Thoracic aorta (tissue), 2 donors: ENCODE measurements at regions not wholly inside any gene's neighbourhood (a gene's known extent, or its start where the extent isn't known, plus 50 kb on each side); places are given as distances from the start of the nearest gene placed in this dataset.

Experiments
- ATAC-seq: fragments of 150-250 bp; one replicate; pipeline ENCODE4 v1.8.0; 2017; ENCODE audit warnings: low read depth; ENCODE audit not compliant: insufficient number of reproducible peaks, low FRiP score
- DNase-seq: peaks from one replicate; pipeline ENCODE4 v3.0.0-alpha.2; 2020; ENCODE audit warnings: low spot score
- H3K27ac ChIP-seq, 2 donors: fragments of 200-600 bp; sonication (generic); 1 replicate in 1 of 2; 2 replicates in 1 of 2; pipeline ENCODE4 v1.5.1; 2016; ENCODE audit warnings: mild to moderate bottlenecking in 2 of 2, moderate library complexity in 2 of 2
- H3K27me3 ChIP-seq: fragments of 200-600 bp; sonication (generic); replicated peaks from 2 replicates; pipeline ENCODE4 v1.6.0; 2016; ENCODE audit warnings: mild to moderate bottlenecking; ENCODE audit not compliant: insufficient read depth
- H3K36me3 ChIP-seq: fragments of 200-600 bp; sonication (generic); one replicate; pipeline ENCODE4 v1.5.1; 2016
- H3K4me1 ChIP-seq, 2 donors: fragments of 200-600 bp; sonication (generic); 1 replicate in 1 of 2; 2 replicates in 1 of 2; pipeline versions ENCODE4 v1.5.1 to v1.6.0; 2016; ENCODE audit warnings: low read depth in 2 of 2, mild to moderate bottlenecking in 1 of 2; ENCODE audit not compliant: control insufficient read depth in 1 of 2
- H3K4me3 ChIP-seq: fragments of 200-600 bp; sonication (generic); 2 replicates; pipeline ENCODE4 v1.5.1; 2016; ENCODE audit warnings: mild to moderate bottlenecking
- H3K9me3 ChIP-seq: fragments of 200-600 bp; sonication (generic); 2 replicates; pipeline ENCODE4 v1.5.1; 2016
- TF ChIP-seq, protein P1 (sequence below): fragments of 200-600 bp; sonication (generic); IDR thresholded peaks from one replicate; pipeline ENCODE4 v1.5.1; 2019; ENCODE audit warnings: antibody characterized with exemption

DNA sequence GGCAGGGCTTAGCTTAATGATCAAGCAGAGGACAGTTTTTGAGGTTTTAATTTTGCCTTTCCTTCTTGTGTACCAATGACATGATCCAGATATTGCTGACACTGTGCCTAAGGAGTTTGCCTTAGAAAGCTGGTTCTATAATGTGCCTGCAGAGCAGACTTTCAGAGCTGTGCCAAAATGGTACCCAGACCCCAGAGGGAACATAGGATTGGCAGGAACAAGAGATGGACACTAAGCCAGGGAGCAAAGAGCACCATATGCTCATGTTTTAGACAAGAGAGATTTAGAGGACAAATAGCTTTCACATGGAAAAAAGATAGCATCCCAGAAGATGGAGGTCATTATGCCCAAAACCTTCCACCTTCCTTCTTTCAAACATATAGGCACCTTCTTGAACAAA, 1241.5 kb upstream of the SPRY2 start:
- ATAC-seq, result no peak
- Histone ChIP-seq H3K9me3 (no peaks in the 10 kb centered on the region), H3K4me1 (peaks cover 0 to 5% of the 10 kb centered on the region in 2 donors), H3K27ac (no peak overlapping the region), H3K4me3 (no peak overlapping the region), H3K27me3 (no peaks in the 10 kb centered on the region), H3K36me3 (no peaks in the 10 kb centered on the region)
- DNase-seq, result no peak
- TF ChIP-seq, protein P1, sequence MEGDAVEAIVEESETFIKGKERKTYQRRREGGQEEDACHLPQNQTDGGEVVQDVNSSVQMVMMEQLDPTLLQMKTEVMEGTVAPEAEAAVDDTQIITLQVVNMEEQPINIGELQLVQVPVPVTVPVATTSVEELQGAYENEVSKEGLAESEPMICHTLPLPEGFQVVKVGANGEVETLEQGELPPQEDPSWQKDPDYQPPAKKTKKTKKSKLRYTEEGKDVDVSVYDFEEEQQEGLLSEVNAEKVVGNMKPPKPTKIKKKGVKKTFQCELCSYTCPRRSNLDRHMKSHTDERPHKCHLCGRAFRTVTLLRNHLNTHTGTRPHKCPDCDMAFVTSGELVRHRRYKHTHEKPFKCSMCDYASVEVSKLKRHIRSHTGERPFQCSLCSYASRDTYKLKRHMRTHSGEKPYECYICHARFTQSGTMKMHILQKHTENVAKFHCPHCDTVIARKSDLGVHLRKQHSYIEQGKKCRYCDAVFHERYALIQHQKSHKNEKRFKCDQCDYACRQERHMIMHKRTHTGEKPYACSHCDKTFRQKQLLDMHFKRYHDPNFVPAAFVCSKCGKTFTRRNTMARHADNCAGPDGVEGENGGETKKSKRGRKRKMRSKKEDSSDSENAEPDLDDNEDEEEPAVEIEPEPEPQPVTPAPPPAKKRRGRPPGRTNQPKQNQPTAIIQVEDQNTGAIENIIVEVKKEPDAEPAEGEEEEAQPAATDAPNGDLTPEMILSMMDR, result no peak

DNA sequence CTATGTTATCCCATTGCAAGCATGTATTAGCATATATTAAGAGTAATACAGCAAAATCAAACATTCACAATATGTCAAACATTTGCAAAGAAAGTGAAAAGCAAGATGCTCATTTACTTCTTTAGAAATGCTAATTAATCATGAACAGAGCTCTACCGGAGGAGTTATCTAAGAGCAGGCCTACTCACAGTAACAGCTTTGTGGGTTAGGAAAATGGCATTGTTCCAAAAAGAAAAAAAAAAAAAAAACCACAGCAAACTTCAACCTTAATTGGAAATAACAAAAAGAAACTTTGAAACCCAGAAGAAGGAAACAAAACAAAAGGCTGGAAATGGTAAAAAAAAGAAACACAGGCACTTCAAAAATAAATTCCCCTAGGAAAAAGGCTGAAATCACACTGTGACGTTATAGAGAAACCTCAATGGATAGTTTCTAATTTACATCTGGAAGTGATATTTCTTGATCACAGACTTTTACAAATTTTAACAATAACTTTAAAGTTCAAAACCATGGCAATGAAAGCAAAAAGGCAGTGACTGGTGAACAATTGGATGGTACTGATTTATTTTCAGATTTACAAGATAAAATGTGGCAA, 1236.8 kb upstream of the SPRY2 start:
- no peak overlapping the region for H3K27ac ChIP-seq
- no peak for ATAC-seq
- H3K36me3 ChIP-seq, result no peaks in the 10 kb centered on the region
- peaks cover 0 to 5% of the 10 kb centered on the region in 2 donors for H3K4me1 ChIP-seq
- no peak overlapping the region for H3K4me3 ChIP-seq
- TF ChIP-seq, protein P1, result no peak
- DNase-seq, result no peak
- no peaks in the 10 kb centered on the region for H3K9me3 ChIP-seq
- no peaks in the 10 kb centered on the region for H3K27me3 ChIP-seq

DNA sequence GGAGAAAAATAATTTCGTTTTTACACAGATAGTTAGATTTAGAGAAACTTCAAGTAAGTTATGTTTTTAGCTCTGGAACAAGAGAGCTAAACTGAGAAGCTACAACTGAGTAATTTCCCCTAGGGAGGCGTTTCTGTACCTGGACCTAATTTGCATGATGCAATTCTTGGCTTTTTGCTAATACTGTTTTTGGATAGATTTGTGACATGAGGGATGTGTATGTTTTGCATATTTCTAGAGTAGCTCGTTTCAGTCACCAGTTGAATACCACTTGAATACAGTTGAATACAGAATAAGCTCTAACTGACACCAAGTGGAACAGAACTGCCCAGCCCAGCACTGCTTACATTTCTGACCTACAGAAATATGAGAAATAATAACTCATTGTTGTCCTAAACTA, 1227.9 kb upstream of the SPRY2 start:
- no peak for DNase-seq
- H3K4me1 ChIP-seq, result no peaks in the 10 kb centered on the region
- no peaks in the 10 kb centered on the region for H3K36me3 ChIP-seq
- no peak for ATAC-seq
- TF ChIP-seq, protein P1, result no peak
- H3K4me3 ChIP-seq, result no peak overlapping the region
- no peaks in the 10 kb centered on the region for H3K27me3 ChIP-seq
- no peak overlapping the region for H3K27ac ChIP-seq
- no peaks in the 10 kb centered on the region for H3K9me3 ChIP-seq

DNA sequence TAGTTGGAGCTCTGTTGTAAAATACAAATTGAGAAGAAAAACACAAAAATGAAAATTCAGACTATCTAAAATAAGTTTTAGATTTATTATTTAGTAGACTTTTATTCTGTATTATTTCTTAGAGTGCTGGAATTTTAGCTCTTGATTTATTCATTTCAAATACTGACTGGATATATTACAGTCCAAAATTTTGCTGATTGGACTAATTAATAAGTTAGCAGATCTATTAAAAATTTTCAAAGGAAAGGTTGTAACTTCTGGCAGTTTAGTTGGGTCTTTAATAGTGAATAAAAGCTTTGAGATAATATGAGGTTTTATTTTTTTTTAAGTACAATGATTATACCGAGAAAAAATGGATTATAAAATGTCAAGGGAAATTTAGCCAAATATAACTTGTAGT, 1224.9 kb upstream of the SPRY2 start:
- TF ChIP-seq, protein P1, result no peak
- H3K4me3 ChIP-seq, result no peak overlapping the region
- no peak overlapping the region for H3K27ac ChIP-seq
- ATAC-seq (no peak), DNase-seq (no peak)
- no peaks in the 10 kb centered on the region for H3K27me3 ChIP-seq
- H3K36me3 ChIP-seq, result no peaks in the 10 kb centered on the region
- H3K4me1 ChIP-seq, result no peaks in the 10 kb centered on the region
- no peaks in the 10 kb centered on the region for H3K9me3 ChIP-seq

DNA sequence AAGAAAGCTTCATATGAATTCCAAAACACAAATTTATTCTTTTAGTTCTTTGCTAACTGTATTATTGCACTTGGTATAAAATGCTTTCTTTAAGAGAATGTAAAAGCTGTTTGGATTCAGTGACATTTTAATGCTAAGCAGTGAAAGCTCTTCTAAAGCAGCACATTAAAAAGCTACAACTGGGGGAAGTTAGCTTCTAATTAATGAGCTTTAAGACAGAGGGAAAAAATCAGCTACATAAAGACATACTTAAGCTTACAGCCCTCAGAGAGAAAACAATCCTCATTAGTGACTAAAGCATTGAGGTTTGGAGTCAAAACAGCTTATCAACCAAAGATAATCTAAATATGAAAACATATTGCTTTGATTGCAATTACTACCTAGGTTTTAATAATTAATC, 1222.2 kb upstream of the SPRY2 start:
- ATAC-seq, result no peak
- H3K27ac ChIP-seq, result no peak overlapping the region

More for the DNA sequence above, 1222.2 kb upstream of the SPRY2 start:
- no peaks in the 10 kb centered on the region for H3K4me1 ChIP-seq
- no peak overlapping the region for H3K4me3 ChIP-seq
- no peaks in the 10 kb centered on the region for H3K36me3 ChIP-seq
- H3K27me3 ChIP-seq, result no peaks in the 10 kb centered on the region
- H3K9me3 ChIP-seq, result no peaks in the 10 kb centered on the region
- DNase-seq, result no peak
- TF ChIP-seq, protein P1, result no peak
